ENCODE measurements at regions not wholly inside any gene's neighbourhood (a gene's known extent, or its start where the extent isn't known, plus 50 kb on each side); places are given as distances from the start of the nearest gene placed in this dataset.

GRCh38 chr10:128993911-128994538 is 473.0 kb upstream of the MGMT start:
- Histone ChIP-seq H3K79me2 (ENCODE audit: insufficient read depth, low read length) (no peaks in the 10 kb centered on the region), H4K20me1 (ENCODE audit: insufficient read depth) (no peaks in the 10 kb centered on the region), H3K9ac (ENCODE audit: low read length) (no peak overlapping the region), H2AFZ (ENCODE audit: low read depth, low read length, poor library complexity, severe bottlenecking) (no peak overlapping the region), H3K27ac (ENCODE audit: low read depth, low read length) (no peak overlapping the region), H3K9me2 (ENCODE audit: insufficient read depth) (no peaks in the 10 kb centered on the region), H3K4me1 (ENCODE audit: control insufficient read depth in 1 of 2, insufficient read depth in 2 of 2, low read length in 2 of 2) (no peaks in the 10 kb centered on the region), H3K4me3 (replicated peaks in 1 of 2; ENCODE audit: low read depth in 1 of 2, low read length in 2 of 2) (no peak overlapping the region), H3K9me3 (ENCODE audit: control insufficient read depth in 1 of 2, insufficient read depth in 1 of 2, low read depth in 1 of 2, low read length in 2 of 2) (no peaks in the 10 kb centered on the region; a peak in 1 of 4 replicates), H3K27me3 (ENCODE audit: insufficient read depth, low read length) (peaks cover 7% of the 10 kb centered on the region; the same call in 1 of the 2 replicates), H3K36me3 (ENCODE audit: control insufficient read depth in 1 of 2, insufficient read depth in 2 of 2, low read length in 2 of 2) (no peaks in the 10 kb centered on the region), H3K4me2 (ENCODE audit: low read length) (no peak overlapping the region)
- DNase-seq (ENCODE audit: low read depth, low spot score) (no peak), ATAC-seq (no peak)
- ChIA-PET RAD21 (ENCODE audit: low non-redundant PET in 1 of 2, low total read pairs in 2 of 2, uncharacterized antibody in 2 of 2, unreplicated experiment in 2 of 2) (no interaction called here), POLR2A (no interaction called here), CTCF (no interaction called here)
- intact Hi-C loops (cut with micrococcal nuclease): no loop called here
- TF ChIP-seq ATF3 (IDR thresholded peaks at IDR 0.05) (no peak), SP1 (IDR thresholded peaks at IDR 0.05; ENCODE audit: low read depth) (no peak), EZH2phosphoT487 (IDR thresholded peaks at IDR 0.05; ENCODE audit: borderline replicate concordance) (no peak), POLR2AphosphoS5 (IDR thresholded peaks at IDR 0.05; ENCODE audit: low read depth, low read length) (no peak), SIN3A (IDR thresholded peaks at IDR 0.05; ENCODE audit: low read depth) (no peak)
- TF ChIP-seq, protein P1, sequence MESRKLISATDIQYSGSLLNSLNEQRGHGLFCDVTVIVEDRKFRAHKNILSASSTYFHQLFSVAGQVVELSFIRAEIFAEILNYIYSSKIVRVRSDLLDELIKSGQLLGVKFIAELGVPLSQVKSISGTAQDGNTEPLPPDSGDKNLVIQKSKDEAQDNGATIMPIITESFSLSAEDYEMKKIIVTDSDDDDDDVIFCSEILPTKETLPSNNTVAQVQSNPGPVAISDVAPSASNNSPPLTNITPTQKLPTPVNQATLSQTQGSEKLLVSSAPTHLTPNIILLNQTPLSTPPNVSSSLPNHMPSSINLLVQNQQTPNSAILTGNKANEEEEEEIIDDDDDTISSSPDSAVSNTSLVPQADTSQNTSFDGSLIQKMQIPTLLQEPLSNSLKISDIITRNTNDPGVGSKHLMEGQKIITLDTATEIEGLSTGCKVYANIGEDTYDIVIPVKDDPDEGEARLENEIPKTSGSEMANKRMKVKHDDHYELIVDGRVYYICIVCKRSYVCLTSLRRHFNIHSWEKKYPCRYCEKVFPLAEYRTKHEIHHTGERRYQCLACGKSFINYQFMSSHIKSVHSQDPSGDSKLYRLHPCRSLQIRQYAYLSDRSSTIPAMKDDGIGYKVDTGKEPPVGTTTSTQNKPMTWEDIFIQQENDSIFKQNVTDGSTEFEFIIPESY (IDR thresholded peaks at IDR 0.05; ENCODE audit: extremely low read depth, insufficient replicate concordance, low read length): no peak
- no TSS peak for BruUV-seq (replicated peaks)

- ChIA-PET POLR2A (no interaction called here), CTCF (no interaction called here), RAD21 (ENCODE audit: low non-redundant PET in 1 of 2, low total read pairs in 2 of 2, uncharacterized antibody in 2 of 2, unreplicated experiment in 2 of 2) (no interaction called here)
- intact Hi-C loops (cut with micrococcal nuclease): no loop called here
- no peak for ATAC-seq
- Histone ChIP-seq H3K9ac (ENCODE audit: low read length) (no peak overlapping the region), H3K27me3 (ENCODE audit: insufficient read depth, low read length) (peaks cover 7% of the 10 kb centered on the region; the same call in 1 of the 2 replicates), H3K27ac (ENCODE audit: low read depth, low read length) (no peak overlapping the region), H3K36me3 (ENCODE audit: control insufficient read depth in 1 of 2, insufficient read depth in 2 of 2, low read length in 2 of 2) (no peaks in the 10 kb centered on the region), H2AFZ (ENCODE audit: low read depth, low read length, poor library complexity, severe bottlenecking) (no peak overlapping the region), H3K4me3 (replicated peaks in 1 of 2; ENCODE audit: low read depth in 1 of 2, low read length in 2 of 2) (no peak overlapping the region), H4K20me1 (ENCODE audit: insufficient read depth) (no peaks in the 10 kb centered on the region), H3K4me2 (ENCODE audit: low read length) (no peak overlapping the region), H3K79me2 (ENCODE audit: insufficient read depth, low read length) (no peaks in the 10 kb centered on the region), H3K9me2 (ENCODE audit: insufficient read depth) (no peaks in the 10 kb centered on the region), H3K4me1 (ENCODE audit: control insufficient read depth in 1 of 2, insufficient read depth in 2 of 2, low read length in 2 of 2) (no peaks in the 10 kb centered on the region), H3K9me3 (ENCODE audit: control insufficient read depth in 1 of 2, insufficient read depth in 1 of 2, low read depth in 1 of 2, low read length in 2 of 2) (no peaks in the 10 kb centered on the region; a peak in 1 of 4 replicates)
- no peak for DNase-seq (ENCODE audit: low read depth, low spot score)
- TF ChIP-seq ATF3 (IDR thresholded peaks at IDR 0.05): no peak
- TF ChIP-seq, protein P2, sequence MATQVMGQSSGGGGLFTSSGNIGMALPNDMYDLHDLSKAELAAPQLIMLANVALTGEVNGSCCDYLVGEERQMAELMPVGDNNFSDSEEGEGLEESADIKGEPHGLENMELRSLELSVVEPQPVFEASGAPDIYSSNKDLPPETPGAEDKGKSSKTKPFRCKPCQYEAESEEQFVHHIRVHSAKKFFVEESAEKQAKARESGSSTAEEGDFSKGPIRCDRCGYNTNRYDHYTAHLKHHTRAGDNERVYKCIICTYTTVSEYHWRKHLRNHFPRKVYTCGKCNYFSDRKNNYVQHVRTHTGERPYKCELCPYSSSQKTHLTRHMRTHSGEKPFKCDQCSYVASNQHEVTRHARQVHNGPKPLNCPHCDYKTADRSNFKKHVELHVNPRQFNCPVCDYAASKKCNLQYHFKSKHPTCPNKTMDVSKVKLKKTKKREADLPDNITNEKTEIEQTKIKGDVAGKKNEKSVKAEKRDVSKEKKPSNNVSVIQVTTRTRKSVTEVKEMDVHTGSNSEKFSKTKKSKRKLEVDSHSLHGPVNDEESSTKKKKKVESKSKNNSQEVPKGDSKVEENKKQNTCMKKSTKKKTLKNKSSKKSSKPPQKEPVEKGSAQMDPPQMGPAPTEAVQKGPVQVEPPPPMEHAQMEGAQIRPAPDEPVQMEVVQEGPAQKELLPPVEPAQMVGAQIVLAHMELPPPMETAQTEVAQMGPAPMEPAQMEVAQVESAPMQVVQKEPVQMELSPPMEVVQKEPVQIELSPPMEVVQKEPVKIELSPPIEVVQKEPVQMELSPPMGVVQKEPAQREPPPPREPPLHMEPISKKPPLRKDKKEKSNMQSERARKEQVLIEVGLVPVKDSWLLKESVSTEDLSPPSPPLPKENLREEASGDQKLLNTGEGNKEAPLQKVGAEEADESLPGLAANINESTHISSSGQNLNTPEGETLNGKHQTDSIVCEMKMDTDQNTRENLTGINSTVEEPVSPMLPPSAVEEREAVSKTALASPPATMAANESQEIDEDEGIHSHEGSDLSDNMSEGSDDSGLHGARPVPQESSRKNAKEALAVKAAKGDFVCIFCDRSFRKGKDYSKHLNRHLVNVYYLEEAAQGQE (IDR thresholded peaks at IDR 0.05; ENCODE audit: low read depth): no peak
- no peak for TF ChIP-seq ZNF274 (IDR thresholded peaks at IDR 0.05; ENCODE audit: low read depth, low read length)
- no peak for TF ChIP-seq SIN3A (IDR thresholded peaks at IDR 0.05; ENCODE audit: low read depth)
- TF ChIP-seq JUND (IDR thresholded peaks at IDR 0.05): no peak
- BruUV-seq (replicated peaks): no TSS peak
These were observed 472.4 kb upstream of the MGMT start for GRCh38 chr10:128994598-128995143.
